Kidney epithelial cell (primary cell): ENCODE measurements at regions not wholly inside any gene's neighbourhood (a gene's known extent, or its start where the extent isn't known, plus 50 kb on each side); places are given as distances from the start of the nearest gene placed in this dataset.

Experiments
- DNase-seq: peaks from one replicate; pipeline ENCODE4 v3.0.0-alpha.2; 2010; ENCODE audit warnings: low read depth
- H3K27me3 ChIP-seq: 2 replicates; pipeline ENCODE4 v1.6.0; 2011; ENCODE audit warnings: low read length; ENCODE audit not compliant: control insufficient read depth, insufficient read depth
- H3K36me3 ChIP-seq: 2 replicates; pipeline ENCODE4 v1.5.1; 2011; ENCODE audit warnings: low read length; ENCODE audit not compliant: control insufficient read depth, insufficient read depth
- H3K4me3 ChIP-seq: 2 replicates; pipeline ENCODE4 v1.5.1; 2011; ENCODE audit warnings: low read depth, mild to moderate bottlenecking, control low read depth, low read length
- TF ChIP-seq, protein P1 (sequence below): IDR thresholded peaks from 2 replicates; pipeline ENCODE4 v1.5.1; 2011; ENCODE audit warnings: mild to moderate bottlenecking, moderate library complexity, low read length, control low read depth, inconsistent platforms; ENCODE audit not compliant: insufficient read depth, poor library complexity, severe bottlenecking

DNA sequence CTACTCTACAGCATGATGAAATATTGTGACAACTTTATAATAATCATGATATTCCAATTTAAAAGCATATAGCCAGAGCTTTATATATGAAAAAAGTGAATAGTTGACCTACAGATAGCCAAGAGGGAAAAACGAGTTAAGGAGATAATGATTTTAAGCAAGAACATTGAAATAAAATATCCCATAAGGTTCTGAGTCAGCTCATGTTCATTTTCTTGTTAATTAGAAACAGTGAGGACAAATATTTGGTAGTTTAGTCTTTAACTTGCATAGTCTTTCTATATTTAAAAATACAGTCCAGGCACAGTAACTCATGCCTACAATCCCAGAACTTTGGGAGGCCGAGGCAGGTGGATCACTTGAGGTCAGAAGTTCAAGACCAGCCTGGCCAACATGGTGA, 55.8 kb upstream of the CDH6 start:
- no peaks in the 10 kb centered on the region for H3K36me3 ChIP-seq
- H3K27me3 ChIP-seq, result no peaks in the 10 kb centered on the region
- H3K4me3 ChIP-seq, result no peak overlapping the region
- DNase-seq, result no peak
- TF ChIP-seq, protein P1, sequence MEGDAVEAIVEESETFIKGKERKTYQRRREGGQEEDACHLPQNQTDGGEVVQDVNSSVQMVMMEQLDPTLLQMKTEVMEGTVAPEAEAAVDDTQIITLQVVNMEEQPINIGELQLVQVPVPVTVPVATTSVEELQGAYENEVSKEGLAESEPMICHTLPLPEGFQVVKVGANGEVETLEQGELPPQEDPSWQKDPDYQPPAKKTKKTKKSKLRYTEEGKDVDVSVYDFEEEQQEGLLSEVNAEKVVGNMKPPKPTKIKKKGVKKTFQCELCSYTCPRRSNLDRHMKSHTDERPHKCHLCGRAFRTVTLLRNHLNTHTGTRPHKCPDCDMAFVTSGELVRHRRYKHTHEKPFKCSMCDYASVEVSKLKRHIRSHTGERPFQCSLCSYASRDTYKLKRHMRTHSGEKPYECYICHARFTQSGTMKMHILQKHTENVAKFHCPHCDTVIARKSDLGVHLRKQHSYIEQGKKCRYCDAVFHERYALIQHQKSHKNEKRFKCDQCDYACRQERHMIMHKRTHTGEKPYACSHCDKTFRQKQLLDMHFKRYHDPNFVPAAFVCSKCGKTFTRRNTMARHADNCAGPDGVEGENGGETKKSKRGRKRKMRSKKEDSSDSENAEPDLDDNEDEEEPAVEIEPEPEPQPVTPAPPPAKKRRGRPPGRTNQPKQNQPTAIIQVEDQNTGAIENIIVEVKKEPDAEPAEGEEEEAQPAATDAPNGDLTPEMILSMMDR, result no peak

DNA sequence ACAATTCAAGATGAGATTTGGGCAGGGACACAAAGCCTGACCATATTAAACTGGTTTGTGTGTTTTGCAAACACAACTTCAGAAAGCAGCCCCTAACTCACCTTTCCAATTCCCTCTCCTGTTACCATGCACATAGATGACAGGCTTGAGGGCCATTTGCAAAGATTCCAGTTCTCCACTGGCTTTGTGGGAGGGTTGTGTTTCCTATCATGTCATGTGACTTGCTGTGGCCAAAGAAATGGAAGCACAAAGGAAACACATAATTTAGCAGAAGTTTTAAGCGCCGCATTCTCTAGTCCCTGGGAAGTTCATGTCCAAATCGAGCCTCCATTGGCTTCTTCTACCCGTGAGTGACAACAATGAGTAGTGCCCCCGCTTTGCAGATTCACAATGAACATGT, 57.9 kb upstream of the CDH6 start:
- TF ChIP-seq, protein P1, result no peak
- H3K4me3 ChIP-seq, result no peak overlapping the region
- DNase-seq, result no peak
- no peaks in the 10 kb centered on the region for H3K36me3 ChIP-seq
- H3K27me3 ChIP-seq, result no peaks in the 10 kb centered on the region

DNA sequence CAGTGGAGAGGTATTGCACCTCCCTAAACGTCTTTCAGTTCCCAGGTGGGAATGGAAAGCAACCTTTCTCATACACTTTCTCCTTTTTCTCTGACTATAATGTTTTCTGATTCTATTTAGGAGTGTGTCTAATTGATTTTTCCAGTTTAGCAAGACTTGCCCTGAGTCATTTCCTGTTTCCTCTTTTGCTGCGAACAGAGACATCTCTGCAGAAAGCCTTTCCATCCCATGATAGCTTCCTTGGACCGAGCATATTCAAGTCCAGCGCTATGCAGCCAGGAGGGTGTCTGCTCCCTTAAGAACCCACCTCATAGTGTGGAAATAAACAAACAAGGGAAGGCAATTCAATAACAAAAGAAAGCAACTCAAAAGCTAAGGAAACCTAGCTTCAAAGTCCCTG, 60.0 kb upstream of the CDH6 start:
- Histone ChIP-seq H3K27me3 (no peaks in the 10 kb centered on the region), H3K36me3 (no peaks in the 10 kb centered on the region), H3K4me3 (no peak overlapping the region)
- DNase-seq, result no peak
- TF ChIP-seq, protein P1, result no peak

- H3K36me3 ChIP-seq, result no peaks in the 10 kb centered on the region
- DNase-seq, result no peak
- TF ChIP-seq, protein P1, result no peak
- H3K27me3 ChIP-seq, result no peaks in the 10 kb centered on the region
- H3K4me3 ChIP-seq, result no peak overlapping the region
Observed at GRCh38 chr5:31131381-31131891, 62.0 kb upstream of the CDH6 start.

DNA sequence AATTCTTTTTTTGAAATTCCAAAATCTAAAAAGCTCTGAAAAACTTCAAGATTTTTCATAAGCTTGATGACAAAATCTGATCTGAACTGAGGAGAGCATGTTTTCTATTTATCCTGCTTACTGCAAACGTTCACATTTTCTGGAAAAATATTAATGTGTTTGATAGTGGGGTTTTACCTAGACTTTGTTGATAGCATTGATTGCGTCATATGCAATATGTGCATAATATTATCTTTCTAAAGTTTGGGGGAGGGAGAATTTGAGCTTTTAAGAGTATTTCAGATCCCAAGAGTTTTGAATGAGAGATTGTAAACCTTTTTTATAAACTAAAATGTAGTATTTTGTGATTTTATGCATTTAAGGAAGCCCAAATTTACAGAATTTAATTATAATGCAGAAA, 62.8 kb upstream of the CDH6 start:
- Histone ChIP-seq H3K4me3 (no peak overlapping the region), H3K36me3 (no peaks in the 10 kb centered on the region), H3K27me3 (no peaks in the 10 kb centered on the region)
- TF ChIP-seq, protein P1, result no peak
- no peak for DNase-seq

- Histone ChIP-seq H3K27me3 (no peaks in the 10 kb centered on the region), H3K4me3 (no peak overlapping the region), H3K36me3 (no peaks in the 10 kb centered on the region)
- TF ChIP-seq, protein P1, result no peak
- DNase-seq, result no peak
Observed at GRCh38 chr5:31124651-31125305, 68.7 kb upstream of the CDH6 start.
